ENCODE measurements at regions not wholly inside any gene's neighbourhood (a gene's known extent, or its start where the extent isn't known, plus 50 kb on each side); places are given as distances from the start of the nearest gene placed in this dataset.

- Histone ChIP-seq H3K4me3 (no peak overlapping the region), H3K27ac (ENCODE audit: extremely low read depth, low read depth, low read length) (no peak overlapping the region), H3K79me2 (ENCODE audit: control insufficient read depth, insufficient read depth, low read length) (no peaks in the 10 kb centered on the region), H3K36me3 (ENCODE audit: control insufficient read depth, insufficient read depth, low read length) (no peaks in the 10 kb centered on the region), H3K9me1 (ENCODE audit: control insufficient read depth, insufficient read depth, low read length) (no peaks in the 10 kb centered on the region), H2AFZ (ENCODE audit: low read depth, low read length) (no peak overlapping the region), H3K9ac (ENCODE audit: insufficient read depth in 1 of 2, low read depth in 2 of 2, low read length in 2 of 2) (no peak overlapping the region), H3K4me2 (ENCODE audit: insufficient read depth, low read length) (no peak overlapping the region), H3K9me3 (replicated peaks; ENCODE audit: control insufficient read depth, insufficient read depth, low read depth, low read length) (no peaks in the 10 kb centered on the region), H3K4me1 (replicated peaks in 1 of 2; ENCODE audit: control insufficient read depth in 2 of 2, insufficient read depth in 2 of 2, low read length in 2 of 2) (no peaks in the 10 kb centered on the region), H3K27me3 (ENCODE audit: control insufficient read depth in 2 of 2, insufficient read depth in 2 of 2, low read length in 2 of 2) (no peaks in the 10 kb centered on the region), H4K20me1 (replicated peaks; ENCODE audit: control insufficient read depth, insufficient read depth, low read length) (no peaks in the 10 kb centered on the region)
- FAIRE-seq (no peak), DNase-seq (ENCODE audit: extremely low read depth in 1 of 4, low spot score in 3 of 4) (no peak), ATAC-seq (no peak)
- in situ Hi-C loops (cut with MboI) (no loop called here), intact Hi-C loops (cut with micrococcal nuclease) (no loop called here)
- WGBS (ENCODE audit: insufficient coverage, low coverage, missing lambda C conversion rate) = 3% methylated on average over 3 of the region's 3 CpGs
- TF ChIP-seq MYNN (IDR thresholded peaks at IDR 0.05) (no peak), MYNN (CRISPR knock-in tag; IDR thresholded peaks at IDR 0.05) (no peak), BCL6 (CRISPR knock-in tag; IDR thresholded peaks at IDR 0.05) (no peak), GTF3C2 (IDR thresholded peaks at IDR 0.05; ENCODE audit: borderline replicate concordance, extremely low read depth, insufficient read length) (no peak), ZNF561 (CRISPR knock-in tag; conservative IDR thresholded peaks at IDR 0.05) (no peak), SP2 (IDR thresholded peaks at IDR 0.05; ENCODE audit: extremely low read depth, low read depth, low read length, poor library complexity, severe bottlenecking) (no peak), CREB1 (IDR thresholded peaks at IDR 0.05) (no peak), CREB1 (CRISPR knock-in tag; IDR thresholded peaks at IDR 0.05) (no peak), ZSCAN32 (CRISPR knock-in tag; IDR thresholded peaks at IDR 0.05) (no peak), MEF2A (IDR thresholded peaks at IDR 0.05; ENCODE audit: control insufficient read depth, low read depth, low read length) (no peak), TRIM25 (IDR thresholded peaks at IDR 0.05; ENCODE audit: borderline replicate concordance) (no peak)
- BruUV-seq (replicated peaks) = no TSS peak
- ChIA-PET CTCF (ENCODE audit: low intra/inter-chr PET ratio) (no interaction called here), POLR2A (no interaction called here)
These were observed 334.6 kb upstream of the MGAT5 start for GRCh38 chr2:133919285-133919684.
